ENCODE measurements at regions not wholly inside any gene's neighbourhood (a gene's known extent, or its start where the extent isn't known, plus 50 kb on each side); places are given as distances from the start of the nearest gene placed in this dataset.

GRCh38 chr3:72082776-72083462 lies 298.0 kb upstream of the PROK2 start:
- Histone ChIP-seq H3K18ac (ENCODE audit: extremely low read depth, low read length) (no peak overlapping the region), H3K4me3 (ENCODE audit: extremely low read depth in 1 of 4, insufficient read depth in 2 of 4, low read depth in 3 of 4, low read length in 4 of 4) (no peak overlapping the region), H4K20me1 (replicated peaks in 1 of 2; ENCODE audit: control insufficient read depth in 1 of 2, insufficient read depth in 2 of 2, low read length in 2 of 2) (no peaks in the 10 kb centered on the region), H3K27ac (ENCODE audit: low read depth, low read length) (no peak overlapping the region), H3K23me2 (ENCODE audit: low read depth, low read length) (no peaks in the 10 kb centered on the region; the same call in 1 of the 2 replicates), H4K91ac (replicated peaks; ENCODE audit: insufficient read length, low read length) (no peak overlapping the region), H2BK5ac (ENCODE audit: low read depth, low read length) (no peak overlapping the region), H3K79me1 (ENCODE audit: low read depth, low read length) (no peaks in the 10 kb centered on the region), H3K9me3 (ENCODE audit: insufficient read depth in 2 of 2, low read depth in 1 of 2, low read length in 1 of 2) (no peaks in the 10 kb centered on the region), H3K23ac (ENCODE audit: insufficient read length) (no peak overlapping the region), H3K4me2 (ENCODE audit: insufficient read depth in 1 of 2, low read depth in 2 of 2, low read length in 2 of 2) (no peak overlapping the region), H3K56ac (replicated peaks; ENCODE audit: insufficient read length, low read depth, low read length) (no peak overlapping the region), H3K4ac (replicated peaks; ENCODE audit: insufficient read length, low read depth, low read length) (no peak overlapping the region), H4K8ac (ENCODE audit: extremely low read depth, insufficient read depth, low read length) (no peak overlapping the region), H2BK12ac (ENCODE audit: low read depth, low read length) (no peak overlapping the region), H3K79me2 (ENCODE audit: control insufficient read depth in 1 of 2, insufficient read depth in 2 of 2, low read length in 2 of 2) (no peaks in the 10 kb centered on the region), H3K27me3 (replicated peaks in 1 of 4; ENCODE audit: control insufficient read depth in 3 of 4, extremely low read depth in 1 of 4, insufficient read depth in 3 of 4, low read length in 3 of 4) (no peaks in the 10 kb centered on the region), H3K9ac (replicated peaks in 1 of 4; ENCODE audit: extremely low read depth in 1 of 4, low read depth in 3 of 4, low read length in 3 of 4) (no peak overlapping the region), H2AFZ (ENCODE audit: low read length) (no peak overlapping the region), H3K4me1 (replicated peaks in 1 of 4; ENCODE audit: control insufficient read depth in 3 of 4, insufficient read depth in 4 of 4, low read length in 3 of 4) (no peaks in the 10 kb centered on the region; a peak in 2 of 7 replicates), H3K14ac (ENCODE audit: insufficient read length) (no peak overlapping the region), H2BK120ac (replicated peaks; ENCODE audit: low read depth, low read length) (no peak overlapping the region), H2AK5ac (ENCODE audit: low read depth, low read length) (no peak overlapping the region), H3K36me3 (ENCODE audit: control insufficient read depth in 2 of 4, insufficient read depth in 4 of 4, low read length in 3 of 4) (no peaks in the 10 kb centered on the region), H4K5ac (ENCODE audit: insufficient read length, low read depth, low read length) (no peak overlapping the region), H2BK20ac (ENCODE audit: low read length) (no peak overlapping the region), H2BK15ac (ENCODE audit: low read length) (no peak overlapping the region)
- ChIA-PET POLR2A (ENCODE audit: partially characterized antibody) (no interaction called here), CTCF (ENCODE audit: partially characterized antibody) (interaction anchor here (1.0 to 1.4 kb wide), 3 partner anchors 9 to 208 kb away, joined by 3 to 5 read pairs (median 3); no protein-coding TSS in a partner anchor)
- WGBS, 2 experiments (ENCODE audit: extremely low coverage in 1 of 2, insufficient coverage in 1 of 2, insufficient read length in 1 of 2, insufficient replicate concordance in 2 of 2, low coverage in 1 of 2, low lambda C conversion rate in 2 of 2, missing lambda C conversion rate in 1 of 2) = 88% methylated on average over 10 of the region's 10 CpGs; no CpG with 5 or more reads in 1 of the 2 experiments
- DNase-seq (ENCODE audit: low read depth in 1 of 2, low spot score in 2 of 2) (no peak), FAIRE-seq (no peak)
- TF ChIP-seq FOSL1 (IDR thresholded peaks at IDR 0.05; ENCODE audit: insufficient read depth, low read depth, low read length) (no peak), JUND (IDR thresholded peaks at IDR 0.05; ENCODE audit: low read length) (no peak), POLR2AphosphoS5 (IDR thresholded peaks at IDR 0.05; ENCODE audit: low read depth, low read length) (no peak), ATF3 (IDR thresholded peaks at IDR 0.05; ENCODE audit: insufficient read depth, low read depth, low read length) (no peak), TAF7 (optimal IDR thresholded peaks at IDR 0.05; ENCODE audit: borderline replicate concordance, low read depth, low read length) (no peak), EGR1 (IDR thresholded peaks at IDR 0.05; ENCODE audit: borderline replicate concordance, low read depth, low read length) (no peak), EZH2 (IDR thresholded peaks at IDR 0.05; ENCODE audit: low read depth, low read length, severe bottlenecking) (no peak), POU5F1 (IDR thresholded peaks at IDR 0.05; ENCODE audit: low read depth, low read length) (no peak), ASH2L (IDR thresholded peaks at IDR 0.05; ENCODE audit: low read length) (no peak), CEBPB (IDR thresholded peaks at IDR 0.05; ENCODE audit: low read depth, low read length) (no peak), MAFK (IDR thresholded peaks at IDR 0.05; ENCODE audit: low read depth, low read length) (no peak), KDM5A (IDR thresholded peaks at IDR 0.05; ENCODE audit: low read length) (no peak), HDAC6 (IDR thresholded peaks at IDR 0.05; ENCODE audit: low read depth, low read length) (no peak), RAD21 (IDR thresholded peaks at IDR 0.05 in 1 of 2, conservative IDR thresholded peaks at IDR 0.05 in 1 of 2; ENCODE audit: low read depth in 2 of 2, low read length in 2 of 2) (no peak)

All from H1 (cell line).